ENCODE measurements at regions not wholly inside any gene's neighbourhood (a gene's known extent, or its start where the extent isn't known, plus 50 kb on each side); places are given as distances from the start of the nearest gene placed in this dataset.

- no peak overlapping the region for H3K4me3 ChIP-seq (ENCODE audit: low read length)
- TF ChIP-seq, protein P1, sequence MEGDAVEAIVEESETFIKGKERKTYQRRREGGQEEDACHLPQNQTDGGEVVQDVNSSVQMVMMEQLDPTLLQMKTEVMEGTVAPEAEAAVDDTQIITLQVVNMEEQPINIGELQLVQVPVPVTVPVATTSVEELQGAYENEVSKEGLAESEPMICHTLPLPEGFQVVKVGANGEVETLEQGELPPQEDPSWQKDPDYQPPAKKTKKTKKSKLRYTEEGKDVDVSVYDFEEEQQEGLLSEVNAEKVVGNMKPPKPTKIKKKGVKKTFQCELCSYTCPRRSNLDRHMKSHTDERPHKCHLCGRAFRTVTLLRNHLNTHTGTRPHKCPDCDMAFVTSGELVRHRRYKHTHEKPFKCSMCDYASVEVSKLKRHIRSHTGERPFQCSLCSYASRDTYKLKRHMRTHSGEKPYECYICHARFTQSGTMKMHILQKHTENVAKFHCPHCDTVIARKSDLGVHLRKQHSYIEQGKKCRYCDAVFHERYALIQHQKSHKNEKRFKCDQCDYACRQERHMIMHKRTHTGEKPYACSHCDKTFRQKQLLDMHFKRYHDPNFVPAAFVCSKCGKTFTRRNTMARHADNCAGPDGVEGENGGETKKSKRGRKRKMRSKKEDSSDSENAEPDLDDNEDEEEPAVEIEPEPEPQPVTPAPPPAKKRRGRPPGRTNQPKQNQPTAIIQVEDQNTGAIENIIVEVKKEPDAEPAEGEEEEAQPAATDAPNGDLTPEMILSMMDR (conservative IDR thresholded peaks at IDR 0.05; ENCODE audit: low read length): no peak
- no peak for DNase-seq (ENCODE audit: low read depth)
Measured at GRCh38 chr2:195031411-195031810, 625.6 kb upstream of the SLC39A10 start.

GRCh38 chr2:195029804-195030654 is 627.0 kb upstream of the SLC39A10 start:
- TF ChIP-seq, protein P1 (conservative IDR thresholded peaks at IDR 0.05; ENCODE audit: low read length): no peak
- H3K4me3 ChIP-seq (ENCODE audit: low read length): no peak overlapping the region

GRCh38 chr2:195027947-195028346 is 629.1 kb upstream of the SLC39A10 start:
- TF ChIP-seq, protein P1 (conservative IDR thresholded peaks at IDR 0.05; ENCODE audit: low read length): no peak
- DNase-seq (ENCODE audit: low read depth): no peak
- no peak overlapping the region for H3K4me3 ChIP-seq (ENCODE audit: low read length)

More at GRCh38 chr2:195029804-195030654, 627.0 kb upstream of the SLC39A10 start:
- DNase-seq (ENCODE audit: low read depth): no peak

- no peak for DNase-seq (ENCODE audit: low read depth)
- no peak overlapping the region for H3K4me3 ChIP-seq (ENCODE audit: low read length)
- TF ChIP-seq, protein P1 (conservative IDR thresholded peaks at IDR 0.05; ENCODE audit: low read length): no peak
Measured at GRCh38 chr2:195026261-195026660, 630.8 kb upstream of the SLC39A10 start.

DNA sequence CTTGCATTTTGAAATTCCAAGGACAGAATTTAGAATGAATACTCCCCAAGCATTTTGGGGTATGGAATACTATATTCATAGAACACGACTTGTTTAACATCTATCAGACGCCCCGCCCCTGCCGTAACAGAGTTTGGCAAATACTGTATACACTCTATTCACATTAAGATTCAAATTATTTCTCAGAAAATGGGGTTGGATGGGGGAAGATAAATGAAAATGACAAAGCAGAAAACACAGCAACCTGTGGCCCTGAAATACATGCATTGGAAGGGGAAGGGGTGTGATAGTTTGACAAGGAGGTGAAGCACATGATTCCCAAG is 634.6 kb upstream of the SLC39A10 start:
- no peak overlapping the region for H3K4me3 ChIP-seq (ENCODE audit: low read length)
- no peak for DNase-seq (ENCODE audit: low read depth)
- TF ChIP-seq, protein P1 (conservative IDR thresholded peaks at IDR 0.05; ENCODE audit: low read length): no peak

DNA sequence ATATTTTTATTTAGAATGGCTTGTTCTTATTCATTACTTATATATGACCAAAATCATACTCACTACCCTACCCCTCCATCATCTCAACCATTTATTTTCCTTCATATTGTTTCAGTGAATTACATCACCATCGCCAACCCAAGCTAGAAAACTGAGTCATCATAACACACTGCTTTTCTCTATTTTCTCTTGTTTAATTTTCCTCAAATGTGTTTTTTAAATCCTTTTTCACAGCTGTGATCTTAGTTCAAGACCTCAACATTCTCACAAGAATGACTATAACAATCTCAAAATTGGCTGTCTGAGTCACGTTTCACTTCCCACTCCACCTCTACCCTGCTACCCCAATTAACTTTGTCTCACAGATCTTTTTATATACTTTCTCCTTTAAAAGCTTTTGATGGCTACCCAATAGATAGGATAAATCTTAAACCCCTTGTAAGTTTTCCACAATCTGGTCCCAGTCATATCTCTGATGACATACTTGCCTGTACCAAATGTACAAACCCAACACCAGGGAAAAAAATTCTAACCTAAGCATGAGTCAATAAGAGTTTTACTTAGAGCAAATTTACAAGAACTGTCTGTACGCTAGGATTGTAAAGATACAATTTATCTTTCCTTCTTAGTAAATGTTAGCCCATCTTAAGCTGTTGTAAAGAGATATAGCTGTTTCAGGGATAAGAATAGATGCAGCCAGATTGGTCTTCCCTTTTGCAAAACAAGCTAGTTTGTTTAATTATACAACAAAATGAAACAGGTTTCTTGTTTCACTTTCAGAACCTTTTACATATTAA is 635.1 kb upstream of the SLC39A10 start:
- H3K4me3 ChIP-seq (ENCODE audit: low read length): no peak overlapping the region
- TF ChIP-seq, protein P1 (conservative IDR thresholded peaks at IDR 0.05; ENCODE audit: low read length): no peak
- no peak for DNase-seq (ENCODE audit: low read depth)
